H1 (cell line): ENCODE measurements at regions not wholly inside any gene's neighbourhood (a gene's known extent, or its start where the extent isn't known, plus 50 kb on each side); places are given as distances from the start of the nearest gene placed in this dataset.

Source experiments
- CTCF ChIA-PET: fragments of 300-600 bp; sonication (Branson Sonifier 250); formaldehyde crosslinking; loops from one replicate; lab custom pipeline; 2021; ENCODE audit not compliant: partially characterized antibody; lab: Charles Lee
- POLR2A ChIA-PET: fragments of 300-600 bp; sonication (Branson Sonifier 250); formaldehyde crosslinking; loops from one replicate; lab custom pipeline; 2021; ENCODE audit warnings: inconsistent platforms; ENCODE audit not compliant: partially characterized antibody; lab: Charles Lee
- DNase-seq, 2 experiments: peaks; one replicate each; pipeline versions ENCODE4 v3.0.0 to v3.0.0-alpha.2; 2010 to 2022; ENCODE audit warnings: low spot score in 2 of 2, low read depth in 1 of 2, mixed read lengths in 1 of 2
- FAIRE-seq: peaks from 2 replicates; lab custom pipeline; 2011; peaks lifted over from hg19 to GRCh38; lab: Jason Lieb, UNC
- H2AFZ ChIP-seq: 2 replicates; pipeline ENCODE4 v1.8.1; 2012; ENCODE audit warnings: low read length, inconsistent platforms
- H2AK5ac ChIP-seq: 2 replicates; pipeline ENCODE4 v1.6.1; 2013; ENCODE audit warnings: low read depth, low read length
- H2BK120ac ChIP-seq: replicated peaks from 2 replicates; pipeline ENCODE3; 2013; ENCODE audit warnings: low read depth, low read length, inconsistent platforms
- H2BK12ac ChIP-seq: 2 replicates; pipeline ENCODE4 v1.6.1; 2013; ENCODE audit warnings: low read depth, low read length
- H2BK15ac ChIP-seq: 2 replicates; pipeline ENCODE4 v1.6.1; 2013; ENCODE audit warnings: low read length
- H2BK20ac ChIP-seq: 2 replicates; pipeline ENCODE4 v1.6.1; 2013; ENCODE audit warnings: low read length
- H2BK5ac ChIP-seq: 2 replicates; pipeline ENCODE4 v1.6.1; 2013; ENCODE audit warnings: low read depth, low read length
- H3K14ac ChIP-seq: 2 replicates; pipeline ENCODE4 v1.6.1; 2013; ENCODE audit warnings: inconsistent platforms; ENCODE audit not compliant: insufficient read length
- H3K18ac ChIP-seq: 2 replicates; pipeline ENCODE4 v1.6.1; 2013; ENCODE audit warnings: low read length; ENCODE audit errors: extremely low read depth
- H3K23ac ChIP-seq: 2 replicates; pipeline ENCODE4 v1.6.1; 2013; ENCODE audit warnings: inconsistent platforms; ENCODE audit not compliant: insufficient read length
- H3K23me2 ChIP-seq: 2 replicates; pipeline ENCODE4 v1.6.1; 2013; ENCODE audit warnings: low read depth, low read length
- H3K27ac ChIP-seq: 2 replicates; pipeline ENCODE4 v1.6.1; 2011; ENCODE audit warnings: low read depth, low read length, inconsistent platforms
- H3K27me3 ChIP-seq, 4 experiments: replicated peaks in 1 of 4; 1 replicate in 1 of 4; 2 replicates in 3 of 4; pipeline versions ENCODE4 v1.6.1 to v1.8.1; 2011 to 2013; ENCODE audit warnings: low read length in 3 of 4, mild to moderate bottlenecking in 3 of 4, inconsistent platforms in 2 of 4, mixed read lengths in 2 of 4, moderate library complexity in 1 of 4; ENCODE audit not compliant: control insufficient read depth in 3 of 4, insufficient read depth in 3 of 4; ENCODE audit errors: extremely low read depth in 1 of 4
- H3K36me3 ChIP-seq, 4 experiments: 2 replicates each; pipeline versions ENCODE4 v1.6.1 to v1.8.1; 2011 to 2013; ENCODE audit warnings: mild to moderate bottlenecking in 4 of 4, low read length in 3 of 4, moderate library complexity in 2 of 4, control low read depth in 1 of 4, inconsistent platforms in 1 of 4; ENCODE audit not compliant: insufficient read depth in 4 of 4, control insufficient read depth in 2 of 4
- H3K4ac ChIP-seq: replicated peaks from 2 replicates; pipeline ENCODE3; 2013; ENCODE audit warnings: low read length, low read depth, mixed read lengths, inconsistent platforms; ENCODE audit not compliant: insufficient read length
- H3K4me1 ChIP-seq, 4 experiments: replicated peaks in 1 of 4; 1 replicate in 1 of 4; 2 replicates in 3 of 4; pipeline versions ENCODE4 v1.6.1 to v1.8.1; 2011 to 2013; ENCODE audit warnings: low read length in 3 of 4, inconsistent platforms in 2 of 4, mixed read lengths in 1 of 4; ENCODE audit not compliant: insufficient read depth in 4 of 4, control insufficient read depth in 3 of 4
- H3K4me2 ChIP-seq, 2 experiments: 2 replicates each; pipeline versions ENCODE4 v1.6.1 to v1.8.1; 2011 to 2013; ENCODE audit warnings: low read depth in 2 of 2, low read length in 2 of 2, control low read depth in 1 of 2, inconsistent platforms in 1 of 2, mild to moderate bottlenecking in 1 of 2; ENCODE audit not compliant: insufficient read depth in 1 of 2
- H3K4me3 ChIP-seq, 4 experiments: fragments of 200-600, 300-600 bp in 1 of 4; sonication (generic), shearing (Covaris generic), sonication (Bioruptor Twin) in 1 of 4; 2 replicates each; pipeline versions ENCODE4 v1.5.1 to v1.8.1; 2011 to 2016; ENCODE audit warnings: low read length in 4 of 4, low read depth in 3 of 4, control low read depth in 2 of 4, inconsistent platforms in 2 of 4, mild to moderate bottlenecking in 2 of 4, mixed read lengths in 1 of 4, moderate library complexity in 1 of 4; ENCODE audit not compliant: insufficient read depth in 2 of 4; ENCODE audit errors: extremely low read depth in 1 of 4
- H3K56ac ChIP-seq: replicated peaks from 2 replicates; pipeline ENCODE3; 2013; ENCODE audit warnings: low read depth, mild to moderate bottlenecking, mixed read lengths, low read length, inconsistent platforms; ENCODE audit not compliant: insufficient read length
- H3K79me1 ChIP-seq: 2 replicates; pipeline ENCODE4 v1.6.1; 2013; ENCODE audit warnings: low read depth, low read length, control low read depth
- H3K79me2 ChIP-seq, 2 experiments: 2 replicates each; pipeline versions ENCODE4 v1.6.1 to v1.8.1; 2012 to 2013; ENCODE audit warnings: low read length in 2 of 2, mild to moderate bottlenecking in 2 of 2, inconsistent platforms in 1 of 2; ENCODE audit not compliant: insufficient read depth in 2 of 2, control insufficient read depth in 1 of 2
- H3K9ac ChIP-seq, 4 experiments: replicated peaks in 1 of 4; 1 replicate in 1 of 4; 2 replicates in 3 of 4; pipeline versions ENCODE4 v1.6.1 to v1.8.1; 2011 to 2013; ENCODE audit warnings: low read depth in 3 of 4, low read length in 3 of 4, control low read depth in 2 of 4, mild to moderate bottlenecking in 2 of 4, moderate library complexity in 2 of 4, inconsistent platforms in 1 of 4; ENCODE audit errors: extremely low read depth in 1 of 4
- H3K9me3 ChIP-seq, 2 experiments: 2 replicates each; pipeline versions ENCODE4 v1.6.1 to v1.8.1; 2012 to 2013; ENCODE audit warnings: mild to moderate bottlenecking in 2 of 2, moderate library complexity in 2 of 2, control low read depth in 1 of 2, inconsistent platforms in 1 of 2, low read depth in 1 of 2, low read length in 1 of 2, mixed read lengths in 1 of 2; ENCODE audit not compliant: insufficient read depth in 2 of 2
- H4K20me1 ChIP-seq, 2 experiments: replicated peaks in 1 of 2; 2 replicates each; pipeline versions ENCODE3 to v1.8.1; 2011 to 2013; ENCODE audit warnings: inconsistent platforms in 2 of 2, low read length in 2 of 2, mild to moderate bottlenecking in 1 of 2; ENCODE audit not compliant: insufficient read depth in 2 of 2, control insufficient read depth in 1 of 2
- H4K5ac ChIP-seq: 2 replicates; pipeline ENCODE4 v1.6.1; 2013; ENCODE audit warnings: low read length, low read depth, mixed read lengths, inconsistent platforms; ENCODE audit not compliant: insufficient read length
- H4K8ac ChIP-seq: 2 replicates; pipeline ENCODE4 v1.8.0; 2013; ENCODE audit warnings: mild to moderate bottlenecking, moderate library complexity, low read length, inconsistent platforms; ENCODE audit not compliant: insufficient read depth; ENCODE audit errors: extremely low read depth
- H4K91ac ChIP-seq: replicated peaks from 2 replicates; pipeline ENCODE3; 2013; ENCODE audit warnings: low read length, mixed read lengths, inconsistent platforms; ENCODE audit not compliant: insufficient read length
- ASH2L ChIP-seq: fragments of 200-600, 300-600 bp; sonication (generic); IDR thresholded peaks from one replicate; pipeline ENCODE4 v1.7.1; 2017; ENCODE audit warnings: low read length
- CBX5 ChIP-seq: fragments of 300-800, 300-1000 bp; sonication (generic); IDR thresholded peaks from 2 replicates; pipeline ENCODE4 v1.7.1; 2016; ENCODE audit warnings: antibody characterized with exemption, low read length, low read depth
- CBX8 ChIP-seq: fragments of 300-800, 300-1000 bp; sonication (generic); IDR thresholded peaks from 2 replicates; pipeline ENCODE4 v1.7.1; 2016; ENCODE audit warnings: low read depth, low read length, borderline replicate concordance
- CEBPB ChIP-seq: IDR thresholded peaks from 2 replicates; pipeline ENCODE4 v1.6.1; 2012; ENCODE audit warnings: low read depth, low read length
- EP300 ChIP-seq, 2 experiments: IDR thresholded peaks; 1 replicate in 1 of 2; 2 replicates in 1 of 2; pipeline ENCODE4 v1.6.1; 2011 to 2012; ENCODE audit warnings: low read depth in 2 of 2, low read length in 2 of 2, mild to moderate bottlenecking in 2 of 2, borderline replicate concordance in 1 of 2, inconsistent platforms in 1 of 2, moderate library complexity in 1 of 2
- KDM1A ChIP-seq: fragments of 200-600, 300-600 bp; sonication (generic); IDR thresholded peaks from 2 replicates; pipeline ENCODE4 v1.7.1; 2016; ENCODE audit warnings: mild to moderate bottlenecking, low read length, borderline replicate concordance
- KDM5A ChIP-seq: fragments of 200-600 bp; IDR thresholded peaks from 2 replicates; pipeline ENCODE4 v1.7.1; 2012; ENCODE audit warnings: mild to moderate bottlenecking, low read length, inconsistent platforms, mixed read lengths
- POLR2A ChIP-seq, 2 experiments: IDR thresholded peaks; 1 replicate in 1 of 2; 2 replicates in 1 of 2; pipeline ENCODE4 v1.6.1; 2011; ENCODE audit warnings: low read depth in 2 of 2, low read length in 2 of 2, mild to moderate bottlenecking in 2 of 2; ENCODE audit errors: control extremely low read depth in 1 of 2
- RAD21 ChIP-seq, 2 experiments: IDR thresholded peaks in 1 of 2; conservative IDR thresholded peaks in 1 of 2; 2 replicates each; pipeline ENCODE4 v1.6.1; 2011; ENCODE audit warnings: low read depth in 2 of 2, low read length in 2 of 2, improper control_type of control experiment in 1 of 2, inconsistent platforms in 1 of 2, mild to moderate bottlenecking in 1 of 2, moderate library complexity in 1 of 2
- RFX5 ChIP-seq: IDR thresholded peaks from 2 replicates; pipeline ENCODE4 v1.6.1; 2011; ENCODE audit warnings: low read depth, low read length, improper control_type of control experiment, borderline replicate concordance
- RXRA ChIP-seq: IDR thresholded peaks from 2 replicates; pipeline ENCODE4 v1.6.1; 2011; ENCODE audit warnings: low read depth, mild to moderate bottlenecking, low read length, moderate library complexity; ENCODE audit not compliant: insufficient read depth
- SIRT6 ChIP-seq: IDR thresholded peaks from one replicate; pipeline ENCODE4 v1.7.1; 2012; ENCODE audit warnings: low read length, inconsistent platforms
- SP1 ChIP-seq: IDR thresholded peaks from 2 replicates; pipeline ENCODE4 v1.6.1; 2011; ENCODE audit warnings: low read depth, low read length
- USF2 ChIP-seq: IDR thresholded peaks from 2 replicates; pipeline ENCODE4 v1.6.1; 2011; ENCODE audit warnings: low read length, improper control_type of control experiment
- WGBS, 2 experiments: shearing (Covaris generic) in 1 of 2; methylation state at CpG; one replicate each; pipeline versions ENCODE4 v1.1.6 to v1.1.7; 2013 to 2015; ENCODE audit warnings: low lambda C conversion rate in 2 of 2, mixed read lengths in 2 of 2, inconsistent platforms in 1 of 2, low coverage in 1 of 2, missing lambda C conversion rate in 1 of 2; ENCODE audit not compliant: insufficient replicate concordance in 2 of 2, insufficient coverage in 1 of 2, insufficient read length in 1 of 2; ENCODE audit errors: extremely low coverage in 1 of 2, missing lambda C conversion rate in 1 of 2; 5-methylcytosine and 5-hydroxymethylcytosine counted together

GRCh38 chr2:204074456-204074855, 137.9 kb downstream of the ICOS start:
- no peak overlapping the region for H4K91ac ChIP-seq
- H3K23ac ChIP-seq: no peak overlapping the region
- WGBS, 2 experiments: 78% methylated on average over 1 of the region's 1 CpG; no CpG with 5 or more reads in 1 of the 2 experiments
- H3K4me3 ChIP-seq: no peak overlapping the region
- ChIA-PET CTCF (interaction anchor here (2.5 to 4.9 kb wide), 2 partner anchors 23 to 49 kb away, joined by 9 to 36 read pairs; no protein-coding TSS in a partner anchor), POLR2A (no interaction called here)
- no peak overlapping the region for H3K18ac ChIP-seq
- H3K14ac ChIP-seq: no peak overlapping the region
- no peak overlapping the region for H3K4ac ChIP-seq
- no peak overlapping the region for H3K56ac ChIP-seq
- no peaks in the 10 kb centered on the region for H3K4me1 ChIP-seq
- no peak overlapping the region for H2AK5ac ChIP-seq
- H2AFZ ChIP-seq: no peak overlapping the region
- no peaks in the 10 kb centered on the region; the same call in 1 of the 2 replicates for H3K23me2 ChIP-seq
- no peaks in the 10 kb centered on the region for H3K79me2 ChIP-seq
- H2BK5ac ChIP-seq: no peak overlapping the region
- H3K27me3 ChIP-seq: no peaks in the 10 kb centered on the region
- no peaks in the 10 kb centered on the region for H3K36me3 ChIP-seq
- no peaks in the 10 kb centered on the region for H3K79me1 ChIP-seq
- H3K27ac ChIP-seq: no peak overlapping the region
- no peak overlapping the region for H3K4me2 ChIP-seq
- no peak overlapping the region for H3K9ac ChIP-seq
- TF ChIP-seq RFX5 (no peak), SIRT6 (no peak), SP1 (no peak), CBX5 (no peak), RAD21 (IDR thresholded peaks at IDR 0.05 in 1 of 2, conservative IDR thresholded peaks at IDR 0.05 in 1 of 2; ENCODE audit: low read depth in 2 of 2, low read length in 2 of 2) (no peak), ASH2L (no peak), POLR2A (IDR thresholded peaks at IDR 0.05; ENCODE audit: control extremely low read depth in 1 of 2, low read depth in 2 of 2, low read length in 2 of 2) (no peak), RXRA (no peak), USF2 (no peak), KDM1A (no peak), CBX8 (no peak), CEBPB (no peak), KDM5A (no peak), EP300 (IDR thresholded peaks at IDR 0.05; ENCODE audit: borderline replicate concordance in 1 of 2, low read depth in 2 of 2, low read length in 2 of 2) (no peak)
- no peak overlapping the region for H2BK120ac ChIP-seq
- no peak overlapping the region for H2BK20ac ChIP-seq
- no peak overlapping the region for H2BK12ac ChIP-seq
- DNase-seq (no peak), FAIRE-seq (no peak)
- no peaks in the 10 kb centered on the region for H4K20me1 ChIP-seq
- H3K9me3 ChIP-seq: no peaks in the 10 kb centered on the region
- no peak overlapping the region for H4K8ac ChIP-seq
- no peak overlapping the region for H4K5ac ChIP-seq
- no peak overlapping the region for H2BK15ac ChIP-seq
